SU-DHL-6 (cell line): ENCODE measurements at regions not wholly inside any gene's neighbourhood (a gene's known extent, or its start where the extent isn't known, plus 50 kb on each side); places are given as distances from the start of the nearest gene placed in this dataset.

ENCODE experiments used
- CTCF ChIP-seq: fragments of 200-600 bp; sonication (generic); IDR thresholded peaks from one replicate; pipeline ENCODE4 v1.5.1; 2017; ENCODE audit warnings: antibody characterized with exemption, mild to moderate bottlenecking, low read length, moderate library complexity; ENCODE audit not compliant: insufficient read depth, poor library complexity, severe bottlenecking
- EZH2phosphoT487 ChIP-seq: fragments of 200-600 bp; sonication (generic), shearing (Covaris generic); conservative IDR thresholded peaks from 2 replicates; pipeline ENCODE4 v1.6.1; 2018; ENCODE audit warnings: mild to moderate bottlenecking, antibody characterized with exemption, low read length, moderate library complexity, mixed read lengths

DNA sequence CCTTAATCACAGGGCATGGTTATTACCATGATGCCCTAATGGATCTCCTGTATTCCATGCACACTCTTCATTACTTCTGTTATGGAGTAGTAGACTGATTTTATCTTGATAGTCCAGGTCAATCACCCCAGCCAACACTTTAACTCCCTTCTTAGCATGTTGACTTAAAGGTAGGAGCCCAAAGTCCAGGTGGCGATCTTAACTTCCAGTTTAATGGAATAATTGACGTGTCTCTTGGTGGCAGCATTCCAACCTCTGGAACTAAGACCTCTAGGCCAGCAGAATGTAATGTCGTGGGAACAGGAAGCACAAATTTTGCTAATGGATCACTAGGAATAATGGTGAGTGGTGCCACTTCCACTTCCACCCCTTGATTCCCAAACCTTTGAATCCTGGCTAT is 687.2 kb upstream of the SGO1 start:
- no peak for TF ChIP-seq CTCF
- TF ChIP-seq EZH2phosphoT487 = no peak
